ENCODE measurements at regions not wholly inside any gene's neighbourhood (a gene's known extent, or its start where the extent isn't known, plus 50 kb on each side); places are given as distances from the start of the nearest gene placed in this dataset.

DNA sequence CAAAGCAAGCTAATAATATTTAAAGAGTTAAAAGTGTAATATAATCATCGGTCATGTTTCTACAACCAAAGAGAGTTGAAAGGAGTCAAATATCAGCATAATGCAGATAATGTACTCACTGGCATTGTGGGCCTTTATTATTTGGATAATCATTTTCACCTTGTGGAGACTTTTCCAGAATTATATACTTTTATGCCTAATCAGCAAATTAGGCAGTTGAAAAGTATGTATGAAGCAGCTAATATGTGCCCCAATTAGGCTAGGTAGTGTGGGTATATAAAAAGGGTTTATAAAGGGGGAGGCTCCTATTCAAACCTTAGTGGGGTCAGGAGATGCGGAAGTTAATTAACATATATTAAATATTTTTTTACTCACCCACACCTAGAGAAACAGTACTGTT, 102.8 kb upstream of the HNRNPU start:
- Histone ChIP-seq H3K36me3 (ENCODE audit: insufficient read depth, low read length) (no peaks in the 10 kb centered on the region), H2AFZ (ENCODE audit: low read length) (no peak overlapping the region), H3K4me1 (ENCODE audit: insufficient read depth, low read length) (peaks cover 44% of the 10 kb centered on the region)

GRCh38 chr1:244965185-244966030, 101.1 kb upstream of the HNRNPU start:
- H3K4me3 ChIP-seq (ENCODE audit: insufficient read depth, low read length) = no peak overlapping the region
- TF ChIP-seq CTCF (IDR thresholded peaks at IDR 0.05; ENCODE audit: extremely low read depth, low read depth, low read length) = no peak
- peak overlapping the region; percentile 72 for H3K4me2 ChIP-seq (ENCODE audit: insufficient read depth, low read length)
- H3K4me1 ChIP-seq (ENCODE audit: insufficient read depth, low read length) = peaks cover 40% of the 10 kb centered on the region
- no peaks in the 10 kb centered on the region for H3K36me3 ChIP-seq (ENCODE audit: insufficient read depth, low read length)
- no peak for DNase-seq (ENCODE audit: insufficient read length, low spot score, missing footprints)
- H2AFZ ChIP-seq (ENCODE audit: low read length) = peak overlapping the region; percentile 35
- H3K27me3 ChIP-seq (ENCODE audit: insufficient read depth, low read length) = no peaks in the 10 kb centered on the region
- H4K20me1 ChIP-seq (ENCODE audit: insufficient read depth, low read length) = no peaks in the 10 kb centered on the region
- H3K79me2 ChIP-seq (ENCODE audit: insufficient read depth, low read length) = no peaks in the 10 kb centered on the region
- H3K9me3 ChIP-seq (ENCODE audit: low read depth, low read length) = no peaks in the 10 kb centered on the region
- H3K27ac ChIP-seq (ENCODE audit: low read depth, low read length) = peak overlapping the region; percentile 82

More for the DNA sequence above, 102.8 kb upstream of the HNRNPU start:
- Histone ChIP-seq H3K27ac (ENCODE audit: low read depth, low read length) (no peak overlapping the region), H3K27me3 (ENCODE audit: insufficient read depth, low read length) (no peaks in the 10 kb centered on the region), H3K4me3 (ENCODE audit: insufficient read depth, low read length) (no peak overlapping the region), H3K9me3 (ENCODE audit: low read depth, low read length) (no peaks in the 10 kb centered on the region), H4K20me1 (ENCODE audit: insufficient read depth, low read length) (no peaks in the 10 kb centered on the region), H3K4me2 (ENCODE audit: insufficient read depth, low read length) (no peak overlapping the region), H3K79me2 (ENCODE audit: insufficient read depth, low read length) (peaks cover 2% of the 10 kb centered on the region)
- DNase-seq (ENCODE audit: insufficient read length, low spot score, missing footprints) = no peak
- no peak for TF ChIP-seq CTCF (IDR thresholded peaks at IDR 0.05; ENCODE audit: extremely low read depth, low read depth, low read length)

- peak overlapping the region; percentile 52 for H3K4me3 ChIP-seq (ENCODE audit: insufficient read depth, low read length)
Measured at GRCh38 chr1:244964112-244964971, 100.0 kb upstream of the HNRNPU start.

More at GRCh38 chr1:244964112-244964971, 100.0 kb upstream of the HNRNPU start:
- peaks cover 40% of the 10 kb centered on the region for H3K4me1 ChIP-seq (ENCODE audit: insufficient read depth, low read length)
- no peaks in the 10 kb centered on the region for H4K20me1 ChIP-seq (ENCODE audit: insufficient read depth, low read length)
- H2AFZ ChIP-seq (ENCODE audit: low read length) = peak overlapping the region; percentile 75
- peak overlapping the region; percentile 72 for H3K4me2 ChIP-seq (ENCODE audit: insufficient read depth, low read length)
- peak overlapping the region; percentile 82 for H3K27ac ChIP-seq (ENCODE audit: low read depth, low read length)
- no peaks in the 10 kb centered on the region for H3K36me3 ChIP-seq (ENCODE audit: insufficient read depth, low read length)
- H3K27me3 ChIP-seq (ENCODE audit: insufficient read depth, low read length) = no peaks in the 10 kb centered on the region
- DNase-seq (ENCODE audit: insufficient read length, low spot score, missing footprints) = peak; percentile 79
- no peaks in the 10 kb centered on the region for H3K9me3 ChIP-seq (ENCODE audit: low read depth, low read length)
- TF ChIP-seq CTCF (IDR thresholded peaks at IDR 0.05; ENCODE audit: extremely low read depth, low read depth, low read length) = no peak
- H3K79me2 ChIP-seq (ENCODE audit: insufficient read depth, low read length) = no peaks in the 10 kb centered on the region

Measured in osteoblast (primary cell).